Occipital lobe (tissue), 1 donor: ENCODE measurements at regions not wholly inside any gene's neighbourhood (a gene's known extent, or its start where the extent isn't known, plus 50 kb on each side); places are given as distances from the start of the nearest gene placed in this dataset.

Experiments
- DNase-seq: peaks from one replicate; lab custom pipeline; 2025; lab: John Stamatoyannopoulos, UW

DNA sequence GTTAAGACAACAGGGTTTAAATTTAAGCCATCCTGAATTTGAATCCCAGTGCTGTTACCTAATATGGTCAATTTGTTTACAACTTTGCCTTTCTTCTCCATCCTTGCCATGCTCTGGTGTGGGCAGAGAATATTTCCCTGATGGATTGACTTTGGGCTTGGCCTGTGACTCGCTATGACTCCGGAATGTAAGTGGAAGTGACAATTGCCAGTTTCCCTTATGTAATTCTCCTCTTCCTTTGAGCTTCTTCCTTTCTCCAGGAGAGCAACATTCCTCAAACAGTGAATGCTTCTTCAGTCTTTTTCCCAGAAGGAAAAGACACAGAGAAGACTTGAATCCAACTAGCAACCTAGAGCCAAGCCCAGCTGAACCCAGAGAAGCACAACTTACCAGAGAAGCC lies 159.1 kb downstream of the LURAP1L start:
- DNase-seq = no peak

DNA sequence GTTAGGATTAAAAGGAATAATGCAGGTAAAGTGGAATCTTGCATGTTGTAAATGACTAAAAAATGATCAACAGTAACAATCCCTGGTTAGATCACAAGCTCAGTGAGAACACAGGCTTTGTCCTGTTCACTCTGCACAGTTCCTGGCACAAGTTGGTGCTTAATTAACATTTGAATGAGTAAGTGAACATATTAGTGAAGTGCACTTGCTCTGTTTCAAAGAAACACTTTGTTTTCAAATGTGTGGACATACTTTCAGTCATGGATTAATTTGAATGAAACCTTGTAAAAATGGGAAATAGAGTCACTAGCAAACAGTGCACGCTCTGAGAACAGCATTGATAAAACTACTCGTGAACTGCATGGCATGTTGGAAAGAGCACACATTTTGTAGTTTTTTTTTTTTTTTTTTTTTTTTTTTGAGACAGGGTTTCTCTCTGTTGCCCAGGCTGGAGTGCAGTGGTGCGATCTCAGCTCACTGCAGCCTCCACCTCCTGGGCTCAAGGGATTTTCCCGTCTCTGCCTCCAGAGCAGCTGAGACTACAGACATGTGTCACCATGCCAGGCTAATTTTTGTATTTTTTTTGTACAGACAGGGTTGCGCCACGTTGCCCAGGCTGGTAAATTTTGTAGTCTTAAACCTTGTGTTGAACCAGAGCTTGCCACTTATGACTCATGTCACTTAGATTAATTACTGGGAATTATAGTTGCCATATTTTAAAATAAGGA lies 159.9 kb downstream of the LURAP1L start:
- no peak for DNase-seq

DNA sequence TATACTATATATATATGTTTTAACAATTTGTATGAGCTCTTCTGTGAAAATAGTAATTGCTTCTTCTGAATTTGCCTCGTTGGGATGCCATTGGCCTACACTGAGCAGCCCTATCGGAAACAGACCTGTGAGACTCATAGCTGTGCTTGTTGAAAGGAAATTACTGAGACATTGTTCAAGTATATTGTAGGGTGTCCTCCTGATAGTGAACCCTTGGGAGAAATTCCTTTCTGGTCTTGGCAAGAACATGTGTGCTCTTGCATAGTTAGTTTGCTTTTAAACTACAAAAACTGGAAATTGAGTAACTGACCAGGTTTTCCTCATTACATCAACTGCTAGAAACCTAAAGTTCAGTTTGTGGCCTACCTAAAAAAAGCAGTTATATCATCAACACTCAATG lies 160.9 kb downstream of the LURAP1L start:
- DNase-seq = no peak

DNA sequence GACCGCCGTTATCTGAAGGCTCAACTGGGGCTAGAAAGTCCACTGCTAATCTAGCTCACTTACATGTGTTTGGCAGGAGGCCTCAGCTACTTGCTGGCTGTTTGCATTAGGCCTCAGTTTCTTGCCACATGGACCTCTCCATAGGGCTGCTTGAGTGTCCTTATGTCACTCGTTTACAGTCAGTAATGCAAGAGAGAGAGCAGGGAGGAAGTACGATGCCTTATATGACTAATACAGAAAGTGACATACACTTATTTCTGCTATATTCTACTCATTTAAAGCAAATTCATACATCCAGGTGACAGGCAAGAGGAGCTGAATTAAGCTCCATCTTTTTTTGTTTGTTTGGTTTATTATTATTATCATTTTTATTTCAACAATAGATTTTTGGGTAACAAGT lies 179.6 kb downstream of the LURAP1L start:
- no peak for DNase-seq

DNA sequence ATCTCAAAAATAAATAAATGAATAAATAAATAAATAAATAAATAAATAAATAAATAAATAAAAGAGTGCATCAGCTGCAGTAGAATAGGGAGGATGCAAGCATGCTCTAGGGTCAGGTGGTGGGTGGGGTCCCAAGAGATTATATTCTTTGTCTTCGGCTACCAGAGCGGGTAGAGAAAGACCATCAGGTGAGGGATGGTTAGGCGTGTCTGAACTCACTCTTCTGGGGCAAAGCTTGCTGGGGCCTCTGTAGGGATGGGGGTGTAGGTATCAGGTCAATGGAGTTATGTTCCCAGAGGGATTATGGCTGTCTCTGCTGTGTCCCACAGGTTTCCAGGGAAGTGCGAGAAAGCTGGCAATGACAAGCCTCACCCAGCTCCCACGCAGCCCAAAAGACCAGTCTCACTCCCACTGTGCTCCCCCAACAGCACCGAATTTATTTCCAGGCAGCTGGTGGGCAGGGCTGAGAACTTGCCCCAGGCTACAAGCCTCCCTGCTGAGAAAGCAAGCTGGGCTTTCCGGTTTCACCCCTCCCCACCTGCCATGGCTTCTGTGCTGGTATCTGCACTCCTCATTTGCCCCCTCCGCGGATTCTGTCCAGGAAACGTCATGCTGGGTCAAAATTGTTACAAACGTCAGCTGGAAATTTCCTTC lies 180.8 kb downstream of the LURAP1L start:
- DNase-seq = no peak

DNA sequence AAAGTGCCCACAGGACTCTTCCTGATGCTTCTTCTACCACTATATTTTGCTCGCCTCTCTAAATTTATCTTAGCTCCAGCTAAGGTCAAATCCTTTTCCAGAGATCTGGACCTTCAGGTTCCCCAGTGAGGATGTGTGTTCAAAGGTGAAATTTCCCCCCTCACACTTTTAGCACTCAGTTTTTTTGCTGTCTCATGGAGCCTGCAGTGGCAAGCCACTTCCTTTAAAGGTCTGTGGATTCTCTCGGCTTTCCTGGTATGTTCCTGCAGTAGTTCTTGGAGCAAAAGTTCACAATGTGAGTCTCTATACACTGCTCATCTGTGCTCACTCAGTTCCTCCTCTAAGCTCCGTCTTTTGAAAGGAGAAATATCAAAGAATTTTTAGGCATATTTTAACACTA lies 181.4 kb downstream of the LURAP1L start:
- DNase-seq = no peak

DNA sequence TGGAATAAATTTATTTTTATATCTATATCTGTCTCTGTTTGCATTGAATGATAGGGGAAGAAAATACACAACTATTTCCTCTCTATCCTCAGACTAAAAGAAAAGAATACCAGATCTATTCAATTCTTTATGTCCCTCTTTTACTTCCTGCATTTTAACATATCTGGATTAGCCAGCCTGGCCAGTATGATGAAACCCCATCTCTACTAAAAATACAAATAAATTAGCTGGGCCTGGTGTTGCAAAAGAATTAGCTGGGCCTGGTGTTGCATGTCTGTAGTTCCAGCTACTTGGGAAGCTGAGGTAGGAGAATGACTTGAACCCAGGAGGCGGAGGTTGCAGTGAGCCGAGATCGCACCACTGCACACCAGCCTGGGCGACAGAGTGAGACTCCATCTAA lies 182.0 kb downstream of the LURAP1L start:
- no peak for DNase-seq

DNA sequence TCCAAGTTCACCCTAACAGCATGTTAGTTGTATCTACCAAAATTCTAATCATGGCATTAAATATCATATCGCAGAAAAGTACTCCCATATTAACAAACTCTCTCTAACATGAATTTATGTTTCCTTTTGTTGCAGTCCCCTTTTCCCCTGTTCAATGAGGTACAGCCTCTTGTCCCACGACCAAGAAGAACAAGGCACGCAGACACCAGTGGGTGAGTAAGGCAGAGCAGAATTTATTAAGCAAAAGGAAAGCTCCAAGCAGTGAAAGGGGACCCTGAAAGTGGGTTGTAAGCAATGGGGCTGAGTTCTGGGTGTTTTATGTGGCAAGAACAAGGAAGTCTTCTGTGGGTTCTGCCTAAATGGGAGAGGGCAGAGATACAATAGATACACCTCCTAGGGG lies 183.5 kb downstream of the LURAP1L start:
- no peak for DNase-seq

DNA sequence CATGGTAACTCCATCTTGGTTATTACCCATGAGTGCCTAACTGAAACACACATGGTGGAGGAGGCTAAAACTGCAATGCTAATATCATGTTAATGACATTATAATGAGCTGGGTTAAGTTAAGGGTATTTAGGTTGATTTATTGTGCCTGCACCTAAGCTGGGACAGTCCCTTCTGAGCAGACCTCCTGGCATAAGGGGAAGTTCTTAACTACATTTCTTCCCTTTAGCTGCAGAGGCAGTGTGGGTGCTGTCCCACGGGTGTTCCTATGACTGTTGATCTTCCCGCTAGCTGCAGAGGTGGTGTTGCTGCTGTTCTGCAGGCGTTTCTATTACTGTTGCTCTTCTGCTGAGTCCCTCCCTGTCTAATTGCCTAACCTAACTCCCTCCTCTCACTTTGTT lies 183.9 kb downstream of the LURAP1L start:
- no peak for DNase-seq

DNA sequence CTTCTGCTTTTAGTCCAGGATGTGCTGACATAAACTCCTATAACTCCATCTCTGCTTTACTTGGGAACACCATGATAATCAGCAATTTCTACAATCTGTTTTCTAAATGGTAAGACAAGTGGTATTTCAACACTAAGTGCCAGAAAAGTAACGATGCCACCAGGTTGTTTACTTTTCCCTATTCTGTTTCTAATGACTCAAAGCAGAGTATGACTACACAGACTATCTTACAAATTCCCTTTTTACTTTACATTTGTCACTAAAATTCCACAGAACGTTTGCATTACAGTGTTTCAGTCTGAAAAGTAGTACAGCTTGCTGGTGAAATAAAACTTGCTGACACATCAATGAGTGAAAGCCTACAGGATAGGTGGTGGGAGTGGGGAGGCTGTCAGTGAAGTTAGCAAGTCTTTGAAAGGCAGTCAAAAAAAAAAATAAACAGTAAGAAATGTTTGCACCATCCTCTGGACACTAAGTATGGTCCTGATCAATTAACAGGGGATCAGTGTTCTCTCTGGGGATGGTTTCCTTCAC lies 186.5 kb downstream of the LURAP1L start:
- no peak for DNase-seq

DNA sequence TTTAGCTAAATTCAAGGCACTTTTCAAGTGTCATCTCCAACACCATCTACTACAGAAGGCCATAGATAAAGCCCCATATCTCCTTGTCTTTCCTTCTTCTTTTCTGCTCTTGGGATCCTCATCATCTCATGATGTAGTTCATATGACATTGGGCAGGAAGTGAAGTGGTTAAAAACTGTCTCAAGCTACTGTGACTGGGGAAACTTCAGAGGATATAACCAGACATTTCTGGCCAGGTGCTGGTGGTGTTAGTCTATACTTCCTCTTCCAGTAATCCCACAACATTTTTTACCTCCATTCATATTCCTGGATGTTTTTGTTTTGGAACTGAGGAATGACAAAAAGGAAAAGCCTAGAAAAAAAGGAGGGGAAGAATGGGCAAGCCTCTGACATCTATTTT lies 188.7 kb downstream of the LURAP1L start:
- no peak for DNase-seq

DNA sequence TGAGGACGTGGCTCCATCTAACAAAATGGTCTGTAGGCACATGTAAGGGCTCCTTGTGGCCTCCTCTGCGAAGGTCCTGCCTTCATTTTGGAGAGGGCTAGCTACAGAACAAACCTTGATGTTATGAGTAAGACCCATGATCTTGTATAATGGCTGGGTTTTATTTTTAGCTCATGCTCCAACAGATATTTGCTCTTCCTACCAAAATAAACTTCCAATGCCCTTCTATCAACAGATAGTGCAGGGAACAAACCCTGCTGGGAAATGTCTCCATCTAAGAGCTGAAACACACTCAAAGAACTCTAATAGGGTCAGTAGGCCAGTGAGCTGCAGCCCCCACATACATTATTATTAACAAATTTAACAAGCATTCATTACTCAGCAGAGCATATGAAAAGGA lies 189.5 kb downstream of the LURAP1L start:
- no peak for DNase-seq

DNA sequence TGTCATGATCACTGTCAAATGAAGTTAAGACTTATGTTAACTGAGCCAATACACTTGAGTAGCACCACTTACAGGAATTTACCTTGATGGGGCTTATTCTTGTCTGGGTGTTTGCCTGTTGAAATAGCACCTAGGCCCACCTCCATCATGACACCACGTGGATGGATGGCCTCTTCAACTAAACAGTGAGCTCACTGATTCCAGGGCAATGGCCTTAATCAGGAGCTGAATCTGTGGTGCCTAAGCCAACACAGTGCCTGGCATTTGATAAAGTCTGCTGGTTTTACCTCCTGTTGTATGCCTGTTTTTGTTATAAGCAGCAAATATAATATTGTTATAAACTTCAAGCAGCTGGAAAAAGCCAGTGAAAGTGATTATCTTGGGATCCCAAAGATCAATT lies 190.5 kb downstream of the LURAP1L start:
- no peak for DNase-seq

DNA sequence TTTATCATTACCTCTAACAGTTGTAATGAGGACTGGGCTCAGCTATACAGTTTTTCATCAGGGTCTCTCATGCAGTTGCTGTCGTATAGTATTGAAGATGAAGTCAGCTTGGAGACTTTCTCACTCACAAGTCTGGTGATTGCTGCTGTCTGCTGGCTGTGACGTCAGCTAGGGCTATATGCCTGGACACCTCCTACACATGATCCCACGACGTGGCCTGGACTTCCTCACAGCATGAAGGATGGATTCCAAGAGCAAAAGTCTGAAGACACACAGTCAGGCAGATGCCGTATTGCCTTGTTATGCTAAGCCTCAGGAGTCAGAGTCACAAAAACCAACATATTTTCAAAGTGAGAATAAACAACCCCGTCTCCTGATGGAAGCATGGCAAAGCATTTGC lies 193.3 kb downstream of the LURAP1L start:
- no peak for DNase-seq

DNA sequence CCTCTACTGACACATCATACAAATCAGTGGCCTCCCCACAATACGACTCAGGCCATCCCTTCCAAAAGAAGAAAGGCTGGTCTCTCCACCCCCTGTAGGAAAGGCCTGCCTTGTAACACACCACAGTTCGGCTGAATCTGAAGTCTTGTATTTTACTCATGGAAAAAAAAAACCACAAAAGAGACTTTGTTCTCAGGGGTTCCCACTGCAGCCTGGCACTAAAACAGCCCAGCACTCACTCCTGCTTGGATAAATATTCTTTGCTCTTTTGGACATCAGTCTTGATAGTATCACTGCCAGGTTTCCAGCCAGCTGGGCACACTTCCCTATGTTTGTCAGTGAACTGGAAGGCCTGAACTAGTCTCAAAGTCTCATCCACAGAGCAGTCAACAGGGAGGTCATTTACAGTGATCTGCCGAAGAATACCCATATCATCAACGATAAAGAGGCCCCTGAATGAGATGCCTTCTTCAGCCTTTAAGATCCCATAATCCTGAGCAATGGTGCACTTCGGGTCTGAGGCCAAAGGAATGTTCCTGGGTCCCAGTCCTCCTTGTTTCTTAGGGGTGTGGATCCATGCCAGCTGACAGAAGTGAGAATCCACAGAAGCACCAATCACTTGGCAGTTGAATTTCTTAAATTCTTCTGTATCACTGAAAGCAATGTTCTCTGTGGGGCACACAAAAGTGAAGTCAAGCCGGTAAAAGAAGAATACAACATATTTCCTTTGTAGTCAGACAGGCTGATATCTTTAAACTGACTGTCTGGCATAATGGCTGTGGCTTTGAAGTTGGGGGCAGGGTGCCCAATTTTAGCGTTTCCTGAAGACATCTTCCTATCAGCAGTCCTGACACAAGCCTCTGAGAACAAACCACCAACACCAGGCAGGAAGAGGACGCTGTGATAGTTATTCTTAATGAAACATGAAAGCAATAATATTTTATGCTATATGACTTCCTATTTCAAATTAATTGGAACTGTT lies 198.1 kb downstream of the LURAP1L start:
- peak; percentile 25 for DNase-seq

DNA sequence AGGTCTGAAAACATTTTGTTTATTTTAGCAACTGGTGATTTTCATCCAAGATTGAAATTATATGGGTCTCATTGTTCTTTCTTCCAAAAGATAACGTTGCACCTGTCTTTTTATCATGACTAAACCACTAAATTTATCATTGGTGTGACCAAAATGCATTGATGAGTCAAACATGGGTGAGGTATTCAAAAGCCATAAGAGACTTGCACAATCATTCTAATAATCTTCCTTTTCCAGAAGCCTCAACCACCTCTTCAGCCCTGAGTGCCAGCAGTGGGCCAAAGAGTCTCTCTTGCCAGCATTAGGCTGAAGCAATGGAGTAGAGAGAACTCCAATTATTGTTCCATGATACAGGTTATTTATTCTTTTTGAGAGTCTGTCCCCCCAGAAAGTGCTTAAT lies 198.9 kb downstream of the LURAP1L start:
- no peak for DNase-seq

DNA sequence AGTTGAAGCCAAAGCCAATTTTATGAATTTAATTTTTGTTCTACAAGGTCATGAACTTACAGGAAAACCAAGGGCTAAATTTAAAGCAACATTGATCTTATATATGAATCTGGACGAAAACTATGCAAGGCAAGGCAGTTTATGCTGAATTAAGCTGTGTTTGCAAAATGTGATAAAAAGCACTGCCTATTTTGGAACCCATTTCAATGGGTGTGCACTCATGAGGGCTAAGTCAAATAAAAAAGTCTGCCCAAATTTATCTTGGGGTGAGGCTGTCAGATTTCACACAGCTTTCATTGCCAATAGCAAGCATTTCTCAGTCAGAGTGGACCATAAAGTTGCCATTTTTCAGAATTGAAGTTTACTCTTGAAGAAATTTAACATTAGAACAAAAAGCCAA lies 199.9 kb downstream of the LURAP1L start:
- DNase-seq = no peak

DNA sequence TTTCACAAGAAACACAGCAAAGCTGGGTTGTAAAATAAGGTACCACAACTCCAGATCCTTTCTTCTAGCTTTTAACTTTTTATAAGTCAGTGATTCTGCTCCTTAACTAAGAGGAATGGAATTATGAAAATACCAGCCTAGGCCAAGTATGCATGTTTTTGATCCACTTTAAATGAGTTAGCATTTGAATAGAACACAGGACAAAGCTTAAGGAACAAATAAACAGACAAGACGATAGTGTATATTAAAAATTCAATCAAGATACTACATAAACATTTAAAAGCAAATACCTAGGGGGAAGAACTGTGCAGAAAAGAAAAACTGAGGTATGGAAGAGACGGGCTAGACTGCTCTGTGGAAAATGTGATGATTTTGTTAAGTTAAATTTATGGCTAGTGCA lies 200.7 kb downstream of the LURAP1L start:
- DNase-seq = no peak

DNA sequence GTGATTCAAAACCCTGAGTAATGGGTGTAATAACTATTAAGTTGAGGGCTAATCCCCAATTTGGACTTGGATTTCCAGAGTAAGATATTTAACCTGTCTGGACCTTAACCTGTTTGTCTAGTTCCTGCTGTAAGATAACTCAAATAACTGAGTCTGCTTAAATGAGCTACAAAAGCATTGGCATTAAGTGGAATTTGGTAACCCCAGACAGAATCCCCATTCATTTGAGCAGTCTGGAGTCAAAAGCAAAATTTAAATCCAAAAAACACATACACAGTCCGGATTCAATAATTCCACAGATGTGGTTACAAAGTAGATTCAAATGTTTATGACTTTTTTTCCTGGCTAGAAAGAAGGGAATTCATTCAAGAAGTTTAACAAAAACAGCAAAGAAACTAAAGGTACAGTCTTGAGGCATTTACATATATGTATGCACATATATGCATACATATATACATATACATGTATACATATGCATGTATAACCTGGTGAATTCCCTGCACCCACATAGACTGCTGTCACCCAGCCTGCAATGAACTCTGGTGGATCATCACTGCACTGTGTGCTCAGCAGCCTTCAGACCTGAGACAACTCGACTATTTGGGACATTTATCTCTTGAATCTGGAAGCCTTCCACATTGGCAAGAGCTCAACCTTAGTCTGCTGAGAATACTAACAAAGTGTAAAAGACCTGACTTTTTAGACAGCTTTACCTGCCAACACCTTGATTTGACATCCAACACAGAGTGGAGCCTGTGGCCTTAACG lies 205.4 kb downstream of the LURAP1L start:
- no peak for DNase-seq

DNA sequence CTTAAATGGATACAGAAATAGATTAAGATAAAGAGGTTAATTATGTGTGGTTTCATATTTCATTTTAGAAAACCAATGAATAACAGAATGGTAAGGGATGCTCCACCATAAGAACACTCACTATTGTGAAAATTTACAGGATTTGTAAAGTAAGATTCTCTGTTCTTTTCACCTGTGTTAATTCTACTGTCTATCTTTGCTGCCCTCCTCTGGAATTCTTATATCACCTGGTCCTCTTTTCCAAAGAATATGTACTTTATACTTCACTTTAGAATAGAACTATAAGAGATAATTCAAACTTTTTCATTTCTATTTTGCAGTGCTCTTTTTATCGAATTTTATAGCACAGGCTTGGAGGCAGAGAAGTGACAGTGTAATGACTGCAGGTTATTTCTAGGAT lies 213.4 kb downstream of the LURAP1L start:
- DNase-seq = no peak

DNA sequence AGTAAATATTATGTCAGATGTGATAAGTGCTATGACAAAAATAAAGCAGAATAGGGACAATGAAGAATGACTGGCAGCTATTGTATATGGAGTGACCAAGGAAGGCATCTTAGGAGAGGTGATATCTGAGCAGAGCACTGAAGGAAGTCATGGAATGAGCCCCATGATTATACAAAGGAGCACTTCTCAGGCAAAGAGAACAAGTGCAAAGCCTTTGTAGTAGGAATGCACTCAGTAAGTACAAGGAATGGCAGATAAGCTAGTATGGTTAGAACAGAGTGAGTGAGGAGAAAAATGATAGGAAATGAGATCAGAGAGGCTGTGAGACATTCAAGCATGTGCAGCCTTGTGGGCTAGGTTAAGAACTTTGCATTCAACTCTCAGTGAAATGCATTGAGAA lies 214.8 kb downstream of the LURAP1L start:
- no peak for DNase-seq
